Activated naive CD4-positive, alpha-beta T cell treated with anti-CD3 and anti-CD28 coated beads, Interleukin-2, amount 50 U/mL, for 72 hours (primary cell): ENCODE measurements at regions not wholly inside any gene's neighbourhood (a gene's known extent, or its start where the extent isn't known, plus 50 kb on each side); places are given as distances from the start of the nearest gene placed in this dataset.

ENCODE experiments used
- ATAC-seq, 2 donors: fragments of 150-1000 bp; cut with Tn5 transposase; 2 replicates each; pipeline ENCODE4 v1.10.0; 2021; ENCODE audit warnings: mild to moderate bottlenecking in 2 of 2, moderate library complexity in 2 of 2
- DNase-seq, 2 donors: peaks; one replicate each; pipeline ENCODE4 v3.0.0; 2021 to 2022; ENCODE audit warnings: low spot score in 2 of 2
- H3K27ac Mint-ChIP-seq, 2 donors: one replicate each; pipeline ENCODE4 v1.8.0; 2022; ENCODE audit warnings: mild to moderate bottlenecking in 2 of 2, mixed read lengths in 2 of 2
- H3K36me3 Mint-ChIP-seq, 2 donors: one replicate each; pipeline ENCODE4 v1.8.0; 2022; ENCODE audit warnings: mixed read lengths in 2 of 2
- H3K9me3 Mint-ChIP-seq, 2 donors: one replicate each; pipeline ENCODE4 v1.8.0; 2022; ENCODE audit warnings: mixed read lengths in 2 of 2

GRCh38 chr2:16151651-16152050 is 211.3 kb downstream of the MYCN start:
- no peaks in the 10 kb centered on the region for H3K36me3 Mint-ChIP-seq

GRCh38 chr2:16151281-16151570 is 210.9 kb downstream of the MYCN start:
- H3K27ac Mint-ChIP-seq = no peak overlapping the region
- DNase-seq = no peak

More at GRCh38 chr2:16151651-16152050, 211.3 kb downstream of the MYCN start:
- no peak for ATAC-seq
- Mint-ChIP-seq H3K9me3 (peaks cover 0 to 4% of the 10 kb centered on the region in 2 donors), H3K27ac (no peak overlapping the region)
- DNase-seq = no peak

DNA sequence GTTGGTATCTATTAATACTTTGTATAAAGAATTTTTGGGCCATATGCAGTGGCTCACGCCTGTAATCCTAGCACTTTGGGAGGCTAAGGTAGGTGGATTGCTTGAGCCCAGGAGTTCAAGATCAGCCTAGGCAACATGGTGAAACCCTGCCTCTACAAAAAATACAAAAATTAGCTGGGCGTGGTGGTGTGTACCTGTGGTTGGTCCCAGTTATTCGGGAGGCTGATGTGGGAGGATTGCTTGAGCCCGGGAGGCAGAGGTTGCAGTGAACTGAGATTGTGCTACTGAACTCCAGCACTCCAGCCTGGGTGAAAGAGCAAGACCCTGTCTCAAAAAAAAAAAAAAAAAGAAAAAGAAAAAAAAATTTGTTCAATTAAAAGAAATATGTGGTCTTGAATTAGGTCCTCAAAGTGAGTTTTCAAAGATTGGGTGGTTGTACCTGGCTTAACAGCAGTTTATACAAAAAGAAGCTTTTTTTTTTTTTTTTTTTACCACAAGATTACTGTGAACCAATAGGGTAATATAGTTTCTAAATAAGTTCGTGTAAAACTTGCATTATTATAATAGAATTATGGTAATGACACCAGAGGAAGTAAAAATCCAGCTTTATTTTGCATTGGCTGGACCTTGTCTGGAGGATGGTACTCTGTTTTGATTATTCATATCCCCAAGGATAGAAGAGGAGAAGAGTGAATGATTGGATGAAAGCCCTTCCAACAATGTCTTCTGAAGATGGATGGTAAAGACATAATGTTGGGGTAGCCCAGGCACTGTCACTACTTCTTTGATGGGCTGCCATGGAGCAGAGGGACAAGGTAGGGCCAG is 210.3 kb downstream of the MYCN start:
- no peaks in the 10 kb centered on the region for H3K36me3 Mint-ChIP-seq
- H3K27ac Mint-ChIP-seq = no peak overlapping the region
- DNase-seq = no peak
- no peak for ATAC-seq
- H3K9me3 Mint-ChIP-seq = peaks cover 0 to 4% of the 10 kb centered on the region in 2 donors

More at GRCh38 chr2:16151281-16151570, 210.9 kb downstream of the MYCN start:
- ATAC-seq = no peak
- H3K36me3 Mint-ChIP-seq = no peaks in the 10 kb centered on the region
- H3K9me3 Mint-ChIP-seq = peaks cover 0 to 4% of the 10 kb centered on the region in 2 donors

GRCh38 chr2:16149349-16150243 is 209.2 kb downstream of the MYCN start:
- DNase-seq = no peak
- H3K9me3 Mint-ChIP-seq = peaks cover 0 to 4% of the 10 kb centered on the region in 2 donors
- H3K36me3 Mint-ChIP-seq = no peaks in the 10 kb centered on the region
- H3K27ac Mint-ChIP-seq = no peak overlapping the region
- peak; percentile 59 to 68 for ATAC-seq

DNA sequence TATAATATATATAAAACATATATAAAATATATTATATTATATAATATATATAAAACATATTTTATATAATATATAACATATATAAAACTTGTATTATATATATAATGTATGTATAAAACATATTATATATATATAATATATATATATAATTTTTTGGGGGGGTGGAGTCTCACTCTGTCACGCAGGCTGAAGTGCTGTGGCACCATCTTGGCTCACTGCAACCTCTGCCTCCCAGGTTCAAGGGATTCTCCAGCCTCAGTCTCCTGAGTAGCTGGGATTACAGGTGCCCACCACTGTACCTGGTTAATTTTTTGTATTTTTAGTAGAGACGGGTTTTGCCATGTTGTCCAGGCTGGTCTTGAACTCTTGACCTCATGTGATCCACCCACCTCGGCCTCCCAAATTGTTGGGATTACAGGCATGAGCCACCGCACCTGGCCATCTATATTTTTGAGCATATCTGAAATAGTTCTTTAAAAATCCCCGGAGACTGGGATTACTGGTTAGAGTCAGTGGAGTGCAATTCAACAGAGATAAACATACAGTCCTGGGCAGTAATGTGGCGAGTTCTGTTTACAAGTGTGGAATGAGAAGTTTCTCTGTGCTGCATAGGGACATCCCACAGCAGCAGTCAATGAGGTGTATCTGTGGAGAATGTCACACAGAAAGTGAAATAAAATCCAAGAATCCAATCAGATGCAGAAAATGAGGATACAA is 208.4 kb downstream of the MYCN start:
- no peak overlapping the region for H3K27ac Mint-ChIP-seq
- peak; percentile 87 to 95 for ATAC-seq
- H3K36me3 Mint-ChIP-seq = no peaks in the 10 kb centered on the region
- peaks cover 0 to 4% of the 10 kb centered on the region in 2 donors for H3K9me3 Mint-ChIP-seq
- DNase-seq = no peak

GRCh38 chr2:16142383-16143361 is 202.3 kb downstream of the MYCN start:
- Mint-ChIP-seq H3K36me3 (no peaks in the 10 kb centered on the region), H3K9me3 (no peaks in the 10 kb centered on the region), H3K27ac (no peak overlapping the region)
- DNase-seq (peak in 1 of 2 donors; percentile 11), ATAC-seq (peak; percentile 85 to 93)

- Mint-ChIP-seq H3K27ac (no peak overlapping the region), H3K36me3 (no peaks in the 10 kb centered on the region), H3K9me3 (no peaks in the 10 kb centered on the region)
- no peak for ATAC-seq
- no peak for DNase-seq
Observed at GRCh38 chr2:16141641-16141921, 201.2 kb downstream of the MYCN start.

GRCh38 chr2:16140771-16141640 is 200.7 kb downstream of the MYCN start:
- DNase-seq = no peak
- ATAC-seq = peak in 1 of 2 donors; percentile 34

GRCh38 chr2:16139663-16140615 is 199.6 kb downstream of the MYCN start:
- DNase-seq (no peak), ATAC-seq (no peak)
- no peak overlapping the region for H3K27ac Mint-ChIP-seq
- H3K9me3 Mint-ChIP-seq = no peaks in the 10 kb centered on the region
- H3K36me3 Mint-ChIP-seq = no peaks in the 10 kb centered on the region

More at GRCh38 chr2:16140771-16141640, 200.7 kb downstream of the MYCN start:
- no peaks in the 10 kb centered on the region for H3K9me3 Mint-ChIP-seq
- H3K27ac Mint-ChIP-seq = no peak overlapping the region
- H3K36me3 Mint-ChIP-seq = no peaks in the 10 kb centered on the region

DNA sequence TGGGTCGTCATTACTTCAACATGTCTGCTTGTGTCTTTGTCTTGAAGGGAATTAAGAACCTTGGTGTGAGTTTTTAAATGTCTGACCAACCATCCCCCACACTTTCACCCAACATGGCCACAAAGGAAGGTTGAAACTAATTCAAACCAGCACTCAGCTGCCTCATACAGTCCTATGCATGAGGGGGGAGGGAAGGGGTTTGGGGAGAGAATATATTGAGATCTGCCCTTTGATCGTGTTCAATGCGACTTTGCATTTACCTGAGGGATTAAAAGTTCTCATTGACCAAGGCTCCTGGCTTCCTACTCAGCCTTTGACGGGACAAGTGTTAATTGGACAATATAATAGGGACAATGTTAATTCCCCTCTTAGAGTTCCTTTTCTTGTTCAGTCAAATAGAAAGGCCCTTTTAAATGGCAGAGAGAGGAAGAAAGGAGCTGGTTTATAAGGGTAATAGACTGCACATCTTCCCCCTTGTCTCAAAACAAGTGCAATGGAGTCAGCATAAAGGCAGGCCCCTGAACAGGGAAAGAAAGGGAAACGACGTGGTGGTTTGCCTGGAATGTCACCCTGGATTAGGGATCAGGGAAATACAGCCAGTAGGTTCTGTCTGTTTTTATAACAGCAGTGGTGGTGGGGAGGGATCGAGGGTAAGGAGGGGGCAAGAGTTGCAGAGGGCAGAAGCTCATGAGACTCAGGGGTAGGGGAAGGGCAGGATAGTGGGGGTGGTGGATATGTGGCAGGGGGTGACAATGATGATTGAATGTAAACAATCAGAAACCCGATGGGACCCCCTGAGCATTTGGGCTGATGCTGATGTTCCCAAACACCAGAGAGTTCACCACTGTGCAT is 198.7 kb downstream of the MYCN start:
- Mint-ChIP-seq H3K36me3 (no peaks in the 10 kb centered on the region), H3K9me3 (no peaks in the 10 kb centered on the region), H3K27ac (no peak overlapping the region)
- ATAC-seq = no peak
- DNase-seq = no peak

DNA sequence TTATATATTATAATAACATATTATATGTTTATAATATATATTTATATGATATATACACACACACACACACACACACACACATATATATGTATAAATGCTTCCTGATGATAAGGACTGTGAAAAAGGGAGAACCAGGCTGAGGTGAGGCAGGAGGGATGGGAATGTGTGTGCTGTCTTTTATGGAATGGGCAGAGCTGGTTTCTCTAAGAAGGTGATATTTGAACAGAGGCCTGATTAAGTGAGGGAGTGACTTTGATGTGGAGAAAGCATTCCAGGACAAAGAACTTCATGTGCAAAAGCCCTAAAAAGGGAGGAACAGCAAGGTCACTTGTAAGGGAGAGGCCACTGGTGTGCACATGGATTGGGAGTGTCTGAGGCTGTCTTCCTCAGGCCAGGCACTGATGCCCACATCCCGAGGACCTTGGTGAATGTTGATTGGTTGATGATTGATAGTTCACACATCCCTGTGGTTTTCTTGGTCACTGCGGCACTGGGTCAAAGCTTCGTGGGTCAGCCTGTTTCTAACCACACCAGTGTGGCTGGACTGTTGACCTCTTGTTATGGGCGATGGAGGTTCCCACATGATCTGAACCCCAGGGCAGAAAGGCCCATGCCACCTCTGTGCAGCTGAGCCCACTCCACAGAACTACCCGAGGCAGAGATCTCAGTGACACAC is 196.9 kb downstream of the MYCN start:
- ATAC-seq = no peak
- no peaks in the 10 kb centered on the region for H3K36me3 Mint-ChIP-seq
- H3K9me3 Mint-ChIP-seq = no peaks in the 10 kb centered on the region
- DNase-seq = no peak
- no peak overlapping the region for H3K27ac Mint-ChIP-seq

DNA sequence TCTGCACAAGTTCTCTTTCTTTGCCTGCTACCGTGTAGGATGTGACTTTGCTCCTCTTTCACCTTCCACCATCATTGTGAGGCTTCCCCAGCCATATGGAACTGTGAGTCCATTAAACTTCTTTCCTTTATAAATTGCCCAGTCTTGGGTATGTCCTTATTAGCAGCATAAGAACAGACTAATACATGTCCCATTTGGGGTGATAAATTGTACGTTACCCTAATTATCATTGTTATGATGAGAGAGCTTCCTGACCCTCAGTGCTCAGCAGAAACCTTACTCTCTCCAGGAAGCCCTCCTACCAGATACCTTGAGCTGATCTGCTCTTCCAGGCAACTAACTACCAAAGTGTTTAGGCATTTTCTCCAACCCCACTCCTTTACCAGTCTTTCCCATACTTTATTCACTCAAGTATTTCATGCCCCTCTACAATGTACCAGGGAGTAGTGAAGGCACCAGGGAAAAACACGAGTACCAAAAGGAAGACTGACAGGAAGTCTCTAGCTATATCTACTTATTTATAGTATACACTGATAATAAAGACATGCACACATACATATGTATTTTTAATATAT is 196.2 kb downstream of the MYCN start:
- Mint-ChIP-seq H3K9me3 (no peaks in the 10 kb centered on the region), H3K27ac (no peak overlapping the region), H3K36me3 (no peaks in the 10 kb centered on the region)
- ATAC-seq = no peak
- DNase-seq = no peak

DNA sequence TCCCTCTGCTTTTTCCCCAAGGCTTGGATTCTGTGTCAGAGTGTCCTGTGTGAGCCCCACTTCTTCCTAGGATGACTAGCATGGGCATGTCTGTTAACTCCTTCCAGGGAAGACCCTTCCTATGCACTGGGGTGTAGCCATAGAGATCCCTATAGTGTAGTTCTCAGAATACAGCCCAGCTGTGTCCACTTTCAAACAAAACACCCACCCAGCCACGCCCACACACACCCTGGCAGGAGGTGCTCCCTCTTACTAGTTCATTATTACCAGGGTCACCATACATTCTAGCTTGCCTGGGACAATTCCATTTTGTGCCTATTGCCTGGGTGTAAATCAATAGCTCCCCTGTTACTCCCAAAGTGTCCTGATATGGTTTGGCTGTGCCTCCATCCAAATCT is 195.6 kb downstream of the MYCN start:
- H3K27ac Mint-ChIP-seq = no peak overlapping the region
- ATAC-seq = no peak
- DNase-seq = no peak

More for the DNA sequence above, 195.6 kb downstream of the MYCN start:
- Mint-ChIP-seq H3K9me3 (no peaks in the 10 kb centered on the region), H3K36me3 (no peaks in the 10 kb centered on the region)
